Loucy (cell line): ENCODE measurements at regions not wholly inside any gene's neighbourhood (a gene's known extent, or its start where the extent isn't known, plus 50 kb on each side); places are given as distances from the start of the nearest gene placed in this dataset.
"Not testable (repeated sequence)": the region's sequence is repeated elsewhere in the genome, so short reads cannot be mapped to it uniquely, and the experiment has no call there.

ENCODE experiments used
- H2AFZ ChIP-seq: fragments of 200-600 bp; sonication (generic); 2 replicates; pipeline ENCODE4 v1.6.0; 2016; ENCODE audit warnings: antibody characterized with exemption, mild to moderate bottlenecking, low read length, moderate library complexity
- H3F3A ChIP-seq: fragments of 200-600 bp; 2 replicates; pipeline ENCODE4 v1.6.0; 2016; ENCODE audit warnings: antibody characterized with exemption, low read depth, mild to moderate bottlenecking
- H3K27me3 ChIP-seq: fragments of 200-600 bp; sonication (generic); 2 replicates; pipeline ENCODE4 v1.6.1; 2014; ENCODE audit warnings: low read length, mild to moderate bottlenecking; ENCODE audit not compliant: insufficient read depth, poor library complexity, severe bottlenecking
- H3K36me3 ChIP-seq: fragments of 200-600 bp; sonication (generic); 2 replicates; pipeline ENCODE4 v1.6.1; 2016; ENCODE audit warnings: low read length; ENCODE audit not compliant: insufficient read depth
- H3K4me1 ChIP-seq: fragments of 200-600 bp; sonication (generic); 2 replicates; pipeline ENCODE4 v1.5.1; 2014; ENCODE audit warnings: low read length, mild to moderate bottlenecking; ENCODE audit not compliant: insufficient read depth, poor library complexity, severe bottlenecking
- H3K4me2 ChIP-seq: fragments of 200-600 bp; sonication (generic); 2 replicates; pipeline ENCODE4 v1.6.0; 2014; ENCODE audit warnings: antibody characterized with exemption, low read length, low read depth, mild to moderate bottlenecking; ENCODE audit not compliant: poor library complexity, severe bottlenecking
- H3K4me3 ChIP-seq: fragments of 200-600 bp; sonication (generic); 2 replicates; pipeline ENCODE4 v1.5.1; 2014; ENCODE audit warnings: low read length, mild to moderate bottlenecking, mixed read lengths; ENCODE audit not compliant: poor library complexity, severe bottlenecking
- H3K79me2 ChIP-seq: fragments of 200-600 bp; sonication (generic); 2 replicates; pipeline ENCODE4 v1.6.1; 2014; ENCODE audit warnings: low read length; ENCODE audit not compliant: insufficient read depth
- H3K9ac ChIP-seq: fragments of 200-600 bp; sonication (generic); 2 replicates; pipeline ENCODE4 v1.6.0; 2014; ENCODE audit warnings: mild to moderate bottlenecking, low read depth, low read length, moderate library complexity; ENCODE audit not compliant: poor library complexity, severe bottlenecking
- H3K9me2 ChIP-seq: fragments of 200-600 bp; sonication (generic); replicated peaks from 2 replicates; pipeline ENCODE4 v1.6.1; 2016; ENCODE audit warnings: low read depth, low read length, mixed read lengths
- H3K9me3 ChIP-seq: fragments of 200-600 bp; sonication (generic); 2 replicates; pipeline ENCODE4 v1.6.1; 2014; ENCODE audit warnings: mild to moderate bottlenecking, antibody characterized with exemption, low read length, low read depth; ENCODE audit not compliant: insufficient read depth
- H4K20me1 ChIP-seq: fragments of 200-600 bp; sonication (generic); 2 replicates; pipeline ENCODE4 v1.6.0; 2014; ENCODE audit warnings: antibody characterized with exemption, low read length, mild to moderate bottlenecking; ENCODE audit not compliant: insufficient read depth, poor library complexity, severe bottlenecking
- EZH2phosphoT487 ChIP-seq: fragments of 200-600 bp; IDR thresholded peaks from 2 replicates; pipeline ENCODE4 v1.6.1; 2018; ENCODE audit warnings: antibody characterized with exemption, mild to moderate bottlenecking, moderate library complexity, borderline replicate concordance
- TF ChIP-seq, protein P1 (sequence below): fragments of 200-600 bp; sonication (generic); conservative IDR thresholded peaks from 2 replicates; pipeline ENCODE4 v1.5.1; 2014; ENCODE audit warnings: mild to moderate bottlenecking, antibody characterized with exemption, low read length

DNA sequence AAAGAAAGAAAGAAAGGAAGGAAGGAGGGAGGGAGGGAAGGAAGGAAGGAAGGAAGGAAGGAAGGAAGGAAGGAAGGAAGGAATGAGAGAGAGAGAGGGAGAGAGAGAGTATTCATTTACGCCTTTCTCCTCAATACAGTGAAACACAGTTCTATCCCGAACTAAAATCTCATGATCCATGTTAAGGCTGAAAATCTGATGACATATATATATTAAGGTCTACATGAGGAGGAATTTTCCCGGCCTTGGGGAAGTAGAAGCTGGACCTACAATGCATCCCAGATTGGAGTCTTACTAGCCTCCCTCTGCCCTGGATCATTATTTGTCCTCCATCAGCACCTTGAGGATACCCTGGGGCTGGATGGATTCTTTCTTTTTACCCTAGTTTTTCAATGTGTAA, 95.1 kb upstream of the DAPK1 start:
- Histone ChIP-seq H2AFZ (no peak overlapping the region), H3K4me3 (no peak overlapping the region), H3K9me2 (no peaks in the 10 kb centered on the region), H3K27me3 (no peaks in the 10 kb centered on the region), H3F3A (no peaks in the 10 kb centered on the region), H3K9me3 (no peaks in the 10 kb centered on the region), H3K79me2 (no peaks in the 10 kb centered on the region), H3K9ac (no peak overlapping the region), H3K4me2 (no peak overlapping the region), H4K20me1 (no peaks in the 10 kb centered on the region), H3K4me1 (no peaks in the 10 kb centered on the region), H3K36me3 (no peaks in the 10 kb centered on the region)
- no peak for TF ChIP-seq EZH2phosphoT487
- TF ChIP-seq, protein P1, sequence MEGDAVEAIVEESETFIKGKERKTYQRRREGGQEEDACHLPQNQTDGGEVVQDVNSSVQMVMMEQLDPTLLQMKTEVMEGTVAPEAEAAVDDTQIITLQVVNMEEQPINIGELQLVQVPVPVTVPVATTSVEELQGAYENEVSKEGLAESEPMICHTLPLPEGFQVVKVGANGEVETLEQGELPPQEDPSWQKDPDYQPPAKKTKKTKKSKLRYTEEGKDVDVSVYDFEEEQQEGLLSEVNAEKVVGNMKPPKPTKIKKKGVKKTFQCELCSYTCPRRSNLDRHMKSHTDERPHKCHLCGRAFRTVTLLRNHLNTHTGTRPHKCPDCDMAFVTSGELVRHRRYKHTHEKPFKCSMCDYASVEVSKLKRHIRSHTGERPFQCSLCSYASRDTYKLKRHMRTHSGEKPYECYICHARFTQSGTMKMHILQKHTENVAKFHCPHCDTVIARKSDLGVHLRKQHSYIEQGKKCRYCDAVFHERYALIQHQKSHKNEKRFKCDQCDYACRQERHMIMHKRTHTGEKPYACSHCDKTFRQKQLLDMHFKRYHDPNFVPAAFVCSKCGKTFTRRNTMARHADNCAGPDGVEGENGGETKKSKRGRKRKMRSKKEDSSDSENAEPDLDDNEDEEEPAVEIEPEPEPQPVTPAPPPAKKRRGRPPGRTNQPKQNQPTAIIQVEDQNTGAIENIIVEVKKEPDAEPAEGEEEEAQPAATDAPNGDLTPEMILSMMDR: no peak

DNA sequence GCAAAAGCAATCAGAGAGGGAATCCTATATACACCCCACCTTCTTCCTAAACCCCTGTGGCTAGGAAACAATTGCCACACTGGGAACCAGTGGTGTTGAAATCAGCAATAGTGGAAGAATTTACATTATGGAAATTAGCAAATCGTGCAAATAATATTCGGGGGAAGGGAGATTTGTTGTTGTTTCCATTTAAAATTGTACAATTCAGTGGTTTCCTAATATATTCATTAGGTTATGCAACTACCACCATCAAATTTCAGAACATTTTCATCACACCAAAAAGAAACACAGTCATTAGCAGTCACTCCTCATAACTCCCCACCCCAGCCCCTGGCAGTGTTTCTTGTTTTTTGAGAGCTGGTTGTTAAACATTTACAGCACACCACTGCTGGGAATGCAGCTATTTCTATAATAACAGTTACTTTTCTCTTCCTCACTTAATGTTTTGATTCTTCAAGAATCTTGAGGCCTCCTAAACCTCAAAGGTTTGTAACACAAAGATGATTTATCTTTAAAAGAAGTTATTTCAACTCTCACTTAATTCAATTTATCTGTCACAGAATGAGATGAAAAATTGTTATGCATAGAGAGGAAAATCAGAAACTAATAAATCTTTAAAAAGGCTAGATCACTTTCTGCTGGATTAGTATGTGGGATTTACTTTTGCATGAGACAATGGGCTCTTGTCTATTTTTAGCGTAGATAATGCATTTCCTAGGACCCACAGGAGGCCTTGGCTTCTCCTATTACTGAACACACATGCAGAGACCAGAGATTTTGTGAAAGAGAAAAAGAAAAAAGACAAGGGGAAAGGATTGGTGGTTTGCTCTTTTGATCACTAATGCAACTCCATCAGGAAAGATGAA, 91.8 kb upstream of the DAPK1 start:
- Histone ChIP-seq H3K27me3 (no peaks in the 10 kb centered on the region), H3K79me2 (no peaks in the 10 kb centered on the region), H3K4me1 (no peaks in the 10 kb centered on the region), H4K20me1 (no peaks in the 10 kb centered on the region), H3K9me2 (no peaks in the 10 kb centered on the region), H3K36me3 (no peaks in the 10 kb centered on the region), H3K9me3 (no peaks in the 10 kb centered on the region), H2AFZ (no peak overlapping the region), H3K4me3 (no peak overlapping the region), H3F3A (no peaks in the 10 kb centered on the region), H3K9ac (no peak overlapping the region), H3K4me2 (no peak overlapping the region)
- TF ChIP-seq EZH2phosphoT487: no peak
- TF ChIP-seq, protein P1: no peak

DNA sequence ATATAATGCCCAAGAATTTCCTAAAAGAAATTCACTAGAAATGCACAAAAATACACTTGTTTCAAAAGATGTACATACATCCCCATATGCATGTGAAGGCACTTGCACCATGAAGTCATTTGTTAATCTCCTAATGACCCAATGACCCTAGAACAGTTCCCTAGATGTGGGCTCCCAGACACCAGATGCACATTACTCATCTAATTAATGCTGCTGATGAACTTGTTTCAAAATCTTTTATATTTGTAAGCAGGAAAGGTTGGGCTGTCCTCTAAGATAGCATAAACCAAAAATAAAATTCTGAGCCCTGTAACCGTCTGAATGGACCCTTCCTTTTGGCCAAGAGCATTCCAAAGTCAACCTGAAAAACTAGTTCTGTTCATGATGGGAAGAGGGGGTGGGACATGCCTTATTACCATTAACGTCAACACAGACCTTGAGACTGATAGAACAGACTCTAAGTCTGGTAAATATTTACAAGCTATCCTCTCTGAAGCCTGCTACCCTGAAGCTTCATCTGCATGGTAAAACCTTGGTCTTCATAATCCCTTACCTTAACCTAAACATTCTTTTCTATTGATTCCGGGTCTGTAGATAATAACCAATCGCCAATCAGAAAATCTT, 91.0 kb upstream of the DAPK1 start:
- Histone ChIP-seq H3K9me3 (no peaks in the 10 kb centered on the region), H4K20me1 (no peaks in the 10 kb centered on the region), H3K4me2 (no peak overlapping the region), H3K4me3 (no peak overlapping the region), H3K9me2 (no peaks in the 10 kb centered on the region), H3K9ac (no peak overlapping the region), H3K27me3 (no peaks in the 10 kb centered on the region), H3K4me1 (no peaks in the 10 kb centered on the region), H3F3A (no peaks in the 10 kb centered on the region), H3K79me2 (no peaks in the 10 kb centered on the region), H3K36me3 (no peaks in the 10 kb centered on the region), H2AFZ (no peak overlapping the region)
- no peak for TF ChIP-seq EZH2phosphoT487
- TF ChIP-seq, protein P1: no peak

DNA sequence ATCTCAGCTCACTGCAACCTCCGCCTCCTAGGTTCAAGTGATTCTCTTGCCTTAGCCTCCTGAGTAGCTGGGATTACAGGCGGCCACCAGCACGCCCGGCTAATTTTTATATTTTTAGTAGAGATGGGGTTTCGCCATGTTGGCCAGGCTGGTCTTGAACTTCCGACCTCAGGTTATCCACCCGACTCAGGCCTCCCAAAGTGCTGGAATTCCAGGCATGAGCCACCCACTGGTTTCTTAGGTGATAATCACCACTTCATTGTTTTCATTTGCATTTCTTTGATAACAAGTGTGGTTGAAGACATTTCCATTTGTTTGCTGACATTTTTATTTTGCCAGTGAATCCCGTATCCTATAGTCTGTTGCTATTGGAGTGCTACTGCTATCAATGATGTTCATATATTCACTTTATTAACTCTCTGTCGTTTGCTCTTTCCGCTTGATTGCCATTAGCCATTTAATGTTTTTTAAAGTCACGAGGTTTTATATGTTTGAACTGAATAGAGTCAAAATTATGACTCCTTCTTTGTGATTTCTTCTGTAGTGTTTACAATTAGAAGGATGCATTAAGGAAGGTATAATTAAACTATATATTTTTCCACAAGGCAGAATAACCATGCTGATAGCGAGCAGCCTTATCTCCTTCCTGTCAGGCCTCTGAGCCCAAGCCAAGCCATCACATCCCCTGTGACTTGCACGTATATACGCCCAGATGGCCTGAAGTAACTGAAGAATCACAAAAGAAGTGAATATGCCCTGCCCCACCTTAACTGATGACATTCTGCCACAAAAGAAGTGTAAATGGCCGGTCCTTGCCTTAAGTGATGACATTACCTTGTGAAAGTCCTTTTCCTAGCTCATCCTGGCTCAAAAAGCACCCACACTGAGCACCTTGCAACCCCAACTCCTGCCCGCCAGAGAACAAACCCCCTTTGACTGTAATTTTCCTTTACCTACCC, 87.3 kb upstream of the DAPK1 start:
- not testable (repeated sequence) for H3K36me3 ChIP-seq, H3K9me2 ChIP-seq, H3K9me3 ChIP-seq, H4K20me1 ChIP-seq, H2AFZ ChIP-seq, H3K4me2 ChIP-seq, H3K9ac ChIP-seq, H3K4me3 ChIP-seq, H3K4me1 ChIP-seq, H3K27me3 ChIP-seq, H3K79me2 ChIP-seq, H3F3A ChIP-seq
